Fibroblast of villous mesenchyme (primary cell): ENCODE measurements at regions not wholly inside any gene's neighbourhood (a gene's known extent, or its start where the extent isn't known, plus 50 kb on each side); places are given as distances from the start of the nearest gene placed in this dataset.

Source experiments
- DNase-seq: peaks from one replicate; pipeline ENCODE4 v3.0.0-alpha.2; 2010; ENCODE audit warnings: low read depth
- H3K4me3 ChIP-seq: 2 replicates; pipeline ENCODE4 v1.5.1; 2011; ENCODE audit warnings: low read depth, mild to moderate bottlenecking, low read length
- CTCF ChIP-seq: IDR thresholded peaks from 2 replicates; pipeline ENCODE4 v1.5.1; 2012; ENCODE audit warnings: low read depth, mild to moderate bottlenecking, low read length; ENCODE audit not compliant: insufficient read depth

GRCh38 chr5:155082401-155082800 is 68.8 kb downstream of the KIF4B start:
- no peak overlapping the region for H3K4me3 ChIP-seq
- peak; percentile 51 for DNase-seq
- TF ChIP-seq CTCF: no peak

- no peak for TF ChIP-seq CTCF
- H3K4me3 ChIP-seq: no peak overlapping the region
- peak; percentile 29 for DNase-seq
These were observed 71.9 kb downstream of the KIF4B start for GRCh38 chr5:155085282-155085989.

- H3K4me3 ChIP-seq: no peak overlapping the region
- DNase-seq: peak; percentile 34
- no peak for TF ChIP-seq CTCF
These were observed 73.5 kb downstream of the KIF4B start for GRCh38 chr5:155087036-155087435.

GRCh38 chr5:155088811-155089210 is 75.3 kb downstream of the KIF4B start:
- TF ChIP-seq CTCF: no peak
- H3K4me3 ChIP-seq: no peak overlapping the region
- DNase-seq: no peak

GRCh38 chr5:155089643-155090042 is 76.1 kb downstream of the KIF4B start:
- TF ChIP-seq CTCF: no peak
- DNase-seq: no peak
- no peak overlapping the region for H3K4me3 ChIP-seq

GRCh38 chr5:155091063-155091648 is 77.6 kb downstream of the KIF4B start:
- DNase-seq: peak; percentile 17
- no peak overlapping the region for H3K4me3 ChIP-seq
- TF ChIP-seq CTCF: no peak
